BLaER1 treated with 17β-estradiol and CSF1 and Interleukin-3, amounts not matched to agents 10 nM and 100 nM (cell line): ENCODE measurements at regions not wholly inside any gene's neighbourhood (a gene's known extent, or its start where the extent isn't known, plus 50 kb on each side); places are given as distances from the start of the nearest gene placed in this dataset.

Experiments used
- H3K27ac ChIP-seq, 11 experiments: shearing (Covaris generic); formaldehyde crosslinking; 2 replicates each; pipeline ENCODE4 v1.8.1; 2022
- H3K27me3 ChIP-seq, 11 experiments: shearing (Covaris generic); formaldehyde crosslinking; 2 replicates each; pipeline ENCODE4 v1.8.1; 2022
- H3K36me3 ChIP-seq, 11 experiments: shearing (Covaris generic); formaldehyde crosslinking; 2 replicates each; pipeline ENCODE4 v1.8.1; 2022
- H3K4me1 ChIP-seq, 10 experiments: shearing (Covaris generic); formaldehyde crosslinking; 2 replicates each; pipeline ENCODE4 v1.8.1; 2022
- H3K4me2 ChIP-seq, 11 experiments: shearing (Covaris generic); formaldehyde crosslinking; 2 replicates each; pipeline ENCODE4 v1.8.1; 2022
- H3K4me3 ChIP-seq, 10 experiments: shearing (Covaris generic); formaldehyde crosslinking; 2 replicates each; pipeline ENCODE4 v1.8.1; 2022
- H3K9ac ChIP-seq, 11 experiments: shearing (Covaris generic); formaldehyde crosslinking; 2 replicates each; pipeline ENCODE4 v1.8.1; 2022
- H3K9me3 ChIP-seq, 11 experiments: shearing (Covaris generic); formaldehyde crosslinking; replicated peaks in 1 of 11; 2 replicates each; pipeline ENCODE4 v1.8.1; 2022
- H4K20me1 ChIP-seq, 11 experiments: shearing (Covaris generic); formaldehyde crosslinking; 2 replicates each; pipeline ENCODE4 v1.8.1; 2022
- Cebpa-rat ChIP-seq, 11 experiments: shearing (Covaris generic); IDR thresholded peaks; 2 replicates each; pipeline ENCODE4 v1.8.1; 2022

- no peaks in the 10 kb centered on the region for H3K27me3 ChIP-seq
- TF ChIP-seq Cebpa-rat (IDR thresholded peaks at IDR 0.05) = no peak
- H3K27ac ChIP-seq = no peak overlapping the region
- H3K4me2 ChIP-seq = no peak overlapping the region
- no peaks in the 10 kb centered on the region for H3K9me3 ChIP-seq
- no peaks in the 10 kb centered on the region for H3K4me1 ChIP-seq
- no peaks in the 10 kb centered on the region for H3K36me3 ChIP-seq
- H3K9ac ChIP-seq = no peak overlapping the region
- H4K20me1 ChIP-seq = no peaks in the 10 kb centered on the region
- H3K4me3 ChIP-seq = no peak overlapping the region
These were observed 65.9 kb upstream of the GJA5 start for GRCh38 chr1:147826259-147826658.

- H3K9ac ChIP-seq = no peak overlapping the region
These were observed 69.2 kb upstream of the GJA8 start for GRCh38 chr1:147833231-147833860.

GRCh38 chr1:147834181-147834580, 68.4 kb upstream of the GJA8 start:
- Histone ChIP-seq H3K9ac (no peak overlapping the region), H3K9me3 (no peaks in the 10 kb centered on the region), H3K4me2 (no peak overlapping the region), H4K20me1 (no peaks in the 10 kb centered on the region), H3K36me3 (no peaks in the 10 kb centered on the region), H3K27ac (no peak overlapping the region), H3K4me1 (no peaks in the 10 kb centered on the region), H3K27me3 (no peaks in the 10 kb centered on the region), H3K4me3 (no peak overlapping the region)
- no peak for TF ChIP-seq Cebpa-rat (IDR thresholded peaks at IDR 0.05)

More at GRCh38 chr1:147833231-147833860, 69.2 kb upstream of the GJA8 start:
- no peaks in the 10 kb centered on the region for H3K9me3 ChIP-seq
- no peak for TF ChIP-seq Cebpa-rat (IDR thresholded peaks at IDR 0.05)
- H3K36me3 ChIP-seq = no peaks in the 10 kb centered on the region
- no peaks in the 10 kb centered on the region for H4K20me1 ChIP-seq
- H3K4me2 ChIP-seq = no peak overlapping the region
- H3K4me1 ChIP-seq = no peaks in the 10 kb centered on the region
- no peaks in the 10 kb centered on the region for H3K27me3 ChIP-seq
- no peak overlapping the region for H3K27ac ChIP-seq
- no peak overlapping the region for H3K4me3 ChIP-seq

- no peak overlapping the region for H3K4me2 ChIP-seq
- H3K27ac ChIP-seq = no peak overlapping the region
- no peak for TF ChIP-seq Cebpa-rat (IDR thresholded peaks at IDR 0.05)
- no peaks in the 10 kb centered on the region for H3K4me1 ChIP-seq
- H3K27me3 ChIP-seq = no peaks in the 10 kb centered on the region
- no peaks in the 10 kb centered on the region for H3K36me3 ChIP-seq
- no peak overlapping the region for H3K4me3 ChIP-seq
- H4K20me1 ChIP-seq = no peaks in the 10 kb centered on the region
- no peaks in the 10 kb centered on the region for H3K9me3 ChIP-seq
- H3K9ac ChIP-seq = no peak overlapping the region
These were observed 67.8 kb upstream of the GJA8 start for GRCh38 chr1:147834810-147835209.

DNA sequence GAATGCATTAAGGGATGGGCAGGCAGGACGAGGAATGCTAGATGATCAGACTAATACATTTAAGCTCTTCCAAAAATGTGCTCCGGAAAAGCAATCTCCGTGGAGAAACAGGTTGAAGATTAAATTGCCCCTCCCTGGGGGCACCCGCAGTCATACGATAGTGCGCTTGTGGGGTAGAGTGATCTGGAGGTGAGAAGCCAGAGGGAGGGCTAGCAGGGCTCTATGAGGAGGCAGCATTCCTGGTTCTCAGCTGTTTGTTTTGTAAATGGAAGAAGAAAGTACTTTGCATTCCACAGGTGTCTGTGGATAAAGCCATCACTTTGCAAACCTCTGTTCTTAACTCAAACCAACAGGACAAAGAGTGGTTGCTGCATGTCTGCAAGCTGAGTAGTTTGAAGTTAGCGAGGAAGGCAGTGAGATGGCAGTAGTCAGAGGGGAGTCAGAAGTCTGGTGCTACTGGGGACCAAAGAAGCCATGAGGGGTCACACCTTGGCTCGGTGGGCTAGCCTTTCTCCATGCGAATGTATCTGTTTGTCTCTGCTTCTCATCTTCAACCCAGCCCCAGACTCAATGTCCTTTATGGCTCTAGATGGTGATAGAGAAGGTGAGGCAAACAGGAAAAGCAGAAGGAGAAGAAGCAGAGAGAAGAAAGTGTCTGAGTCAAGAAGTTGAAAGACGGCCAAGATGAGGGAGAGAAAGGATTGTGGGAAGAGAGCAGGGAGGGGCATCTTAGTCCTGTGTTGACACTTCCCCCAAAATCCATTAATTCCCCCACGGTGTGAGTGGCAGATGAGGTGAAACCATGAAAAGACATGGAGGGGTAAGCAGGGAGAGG, 65.2 kb upstream of the GJA8 start:
- Histone ChIP-seq H4K20me1 (no peaks in the 10 kb centered on the region), H3K27me3 (no peaks in the 10 kb centered on the region), H3K9me3 (no peaks in the 10 kb centered on the region), H3K36me3 (no peaks in the 10 kb centered on the region), H3K4me2 (no peak overlapping the region), H3K27ac (no peak overlapping the region), H3K4me1 (no peaks in the 10 kb centered on the region), H3K4me3 (no peak overlapping the region), H3K9ac (no peak overlapping the region)
- TF ChIP-seq Cebpa-rat (IDR thresholded peaks at IDR 0.05) = no peak

- Histone ChIP-seq H3K36me3 (no peaks in the 10 kb centered on the region), H3K4me2 (no peak overlapping the region), H3K27ac (no peak overlapping the region), H3K9ac (no peak overlapping the region), H4K20me1 (no peaks in the 10 kb centered on the region), H3K4me3 (no peak overlapping the region), H3K27me3 (no peaks in the 10 kb centered on the region), H3K4me1 (no peaks in the 10 kb centered on the region), H3K9me3 (no peaks in the 10 kb centered on the region)
- TF ChIP-seq Cebpa-rat (IDR thresholded peaks at IDR 0.05) = no peak
These were observed 64.7 kb upstream of the GJA8 start for GRCh38 chr1:147837964-147838292.

DNA sequence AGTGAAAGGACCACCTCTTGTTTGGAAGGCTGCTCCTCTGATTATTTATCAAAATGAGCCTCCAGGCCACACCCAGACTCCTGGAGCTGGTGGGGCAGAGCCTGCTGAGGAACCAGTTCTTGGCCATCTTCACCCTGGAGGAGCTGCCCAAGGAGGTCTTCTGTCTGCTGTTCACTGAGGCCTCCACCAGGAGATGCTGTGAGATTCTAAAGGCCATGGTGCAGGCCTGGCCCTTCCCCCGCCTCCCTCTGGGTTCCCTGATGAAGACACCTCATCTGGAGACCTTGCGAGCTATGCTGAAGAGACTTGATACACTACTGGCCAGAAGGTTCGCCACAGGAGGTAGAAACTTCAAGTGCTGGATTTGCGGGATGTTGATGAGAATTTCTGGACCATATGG, 61.7 kb upstream of the GJA8 start:
- H3K4me3 ChIP-seq = no peak overlapping the region
- TF ChIP-seq Cebpa-rat (IDR thresholded peaks at IDR 0.05) = no peak
- H3K9me3 ChIP-seq = no peaks in the 10 kb centered on the region
- no peak overlapping the region for H3K27ac ChIP-seq
- H3K4me1 ChIP-seq = no peaks in the 10 kb centered on the region
- H3K4me2 ChIP-seq = no peak overlapping the region
- H3K36me3 ChIP-seq = no peaks in the 10 kb centered on the region
- no peaks in the 10 kb centered on the region for H3K27me3 ChIP-seq
- no peak overlapping the region for H3K9ac ChIP-seq
- no peaks in the 10 kb centered on the region for H4K20me1 ChIP-seq

- H3K36me3 ChIP-seq = no peaks in the 10 kb centered on the region
- H3K4me1 ChIP-seq = no peaks in the 10 kb centered on the region
- no peak overlapping the region for H3K4me2 ChIP-seq
- no peak overlapping the region for H3K4me3 ChIP-seq
- no peak for TF ChIP-seq Cebpa-rat (IDR thresholded peaks at IDR 0.05)
- no peak overlapping the region for H3K27ac ChIP-seq
- no peaks in the 10 kb centered on the region for H4K20me1 ChIP-seq
- H3K27me3 ChIP-seq = no peaks in the 10 kb centered on the region
- no peaks in the 10 kb centered on the region for H3K9me3 ChIP-seq
- H3K9ac ChIP-seq = no peak overlapping the region
These were observed 60.0 kb upstream of the GJA8 start for GRCh38 chr1:147842578-147842977.

DNA sequence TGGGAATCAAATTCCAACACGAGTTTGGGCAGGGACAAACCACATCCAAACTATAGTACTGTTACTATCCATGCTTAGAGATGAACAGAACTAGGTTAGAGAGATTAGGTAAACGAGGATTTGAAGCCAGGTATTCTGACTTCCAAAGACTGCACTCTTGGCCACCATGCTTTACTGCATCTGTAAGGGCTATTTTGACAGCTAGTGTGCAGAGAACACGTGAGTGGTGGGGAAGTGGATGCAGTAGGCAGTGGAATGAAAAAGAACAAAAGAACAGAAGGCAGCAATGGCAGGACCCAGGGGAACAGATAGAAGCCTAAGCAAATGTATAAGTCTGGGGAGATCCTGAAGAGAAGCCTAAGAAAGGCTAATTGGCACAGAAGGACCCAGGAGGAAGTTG, 59.1 kb upstream of the GJA8 start:
- H3K27ac ChIP-seq = no peak overlapping the region
- no peak overlapping the region for H3K4me3 ChIP-seq

GRCh38 chr1:147847831-147848230, 54.8 kb upstream of the GJA8 start:
- no peaks in the 10 kb centered on the region for H3K36me3 ChIP-seq
- H3K9ac ChIP-seq = no peak overlapping the region
- no peaks in the 10 kb centered on the region for H3K9me3 ChIP-seq
- no peak for TF ChIP-seq Cebpa-rat (IDR thresholded peaks at IDR 0.05)
- H3K27me3 ChIP-seq = no peaks in the 10 kb centered on the region
- H3K4me1 ChIP-seq = peaks cover 0 to 2% (median 1%) of the 10 kb centered on the region in 10 experiments; a peak in 8 of 20 replicates
- H3K4me2 ChIP-seq = no peak overlapping the region
- H3K4me3 ChIP-seq = no peak overlapping the region
- H4K20me1 ChIP-seq = no peaks in the 10 kb centered on the region
- H3K27ac ChIP-seq = no peak overlapping the region

More for the DNA sequence above, 59.1 kb upstream of the GJA8 start:
- H3K4me2 ChIP-seq = no peak overlapping the region
- no peaks in the 10 kb centered on the region for H3K36me3 ChIP-seq
- no peaks in the 10 kb centered on the region for H4K20me1 ChIP-seq
- no peaks in the 10 kb centered on the region for H3K27me3 ChIP-seq
- no peak for TF ChIP-seq Cebpa-rat (IDR thresholded peaks at IDR 0.05)
- no peak overlapping the region for H3K9ac ChIP-seq
- no peaks in the 10 kb centered on the region for H3K4me1 ChIP-seq
- no peaks in the 10 kb centered on the region for H3K9me3 ChIP-seq
